Subcutaneous abdominal adipose tissue (tissue), 5 donors: ENCODE measurements at regions not wholly inside any gene's neighbourhood (a gene's known extent, or its start where the extent isn't known, plus 50 kb on each side); places are given as distances from the start of the nearest gene placed in this dataset.
A peak's percentile ranks its signal among the peaks of the same experiment; 100 is the strongest.

Experiments used
- H3K27ac ChIP-seq: one replicate; pipeline ENCODE4 v1.7.0; 2013; ENCODE audit warnings: low read depth, mild to moderate bottlenecking, inconsistent platforms, low read length, moderate library complexity
- H3K27me3 ChIP-seq, 5 donors: one replicate each; pipeline ENCODE4 v1.7.0; 2013; ENCODE audit warnings: low read length in 5 of 5, inconsistent platforms in 1 of 5; ENCODE audit not compliant: control insufficient read depth in 5 of 5, insufficient read depth in 4 of 5
- H3K36me3 ChIP-seq, 5 donors: one replicate each; pipeline ENCODE4 v1.7.0; 2013; ENCODE audit warnings: low read length in 5 of 5; ENCODE audit not compliant: control insufficient read depth in 5 of 5, insufficient read depth in 5 of 5
- H3K4me1 ChIP-seq, 5 donors: one replicate each; pipeline ENCODE4 v1.7.0; 2013; ENCODE audit warnings: low read length in 5 of 5, mild to moderate bottlenecking in 3 of 5, moderate library complexity in 1 of 5; ENCODE audit not compliant: control insufficient read depth in 5 of 5, insufficient read depth in 5 of 5
- H3K4me3 ChIP-seq, 5 donors: one replicate each; pipeline ENCODE4 v1.7.0; 2013; ENCODE audit warnings: low read length in 5 of 5, low read depth in 1 of 5
- H3K9ac ChIP-seq, 5 donors: one replicate each; pipeline ENCODE4 v1.7.0; 2013; ENCODE audit warnings: low read length in 5 of 5, mild to moderate bottlenecking in 4 of 5, moderate library complexity in 3 of 5
- H3K9me3 ChIP-seq, 5 donors: one replicate each; pipeline ENCODE4 v1.7.0; 2013; ENCODE audit warnings: low read length in 5 of 5; ENCODE audit not compliant: control insufficient read depth in 5 of 5
- donor health status: healthy.
- donor health status: healthy.
- donor health status: healthy.
- donor health status: healthy.
- donor health status: healthy.

GRCh38 chr14:26905229-26905628 is 307.4 kb upstream of the NOVA1 start:
- no peak overlapping the region for H3K27ac ChIP-seq
- H3K4me1 ChIP-seq = no peaks in the 10 kb centered on the region
- no peak overlapping the region for H3K4me3 ChIP-seq
- no peak overlapping the region for H3K9ac ChIP-seq
- no peaks in the 10 kb centered on the region for H3K36me3 ChIP-seq
- no peaks in the 10 kb centered on the region for H3K27me3 ChIP-seq
- H3K9me3 ChIP-seq = peaks cover 0 to 4% (median 2%) of the 10 kb centered on the region in 5 donors

DNA sequence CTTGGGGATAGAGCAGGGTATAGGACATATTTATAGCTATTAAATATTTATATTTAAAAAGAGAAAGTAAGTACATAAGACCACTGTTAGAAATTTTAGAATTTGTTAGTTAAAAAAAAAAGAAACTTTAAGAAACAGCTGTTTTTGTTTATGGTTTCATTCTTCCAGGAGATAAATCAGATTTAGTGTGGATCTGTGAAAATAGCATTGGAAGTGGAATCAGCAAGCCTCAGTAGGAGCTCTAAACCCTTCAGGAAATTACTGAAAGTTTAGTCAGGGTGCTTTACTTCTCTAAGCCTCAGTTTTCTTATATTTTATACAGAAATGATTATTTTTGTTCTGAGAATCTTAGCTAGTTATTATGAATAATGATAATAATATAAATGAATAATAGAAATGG is 316.0 kb upstream of the NOVA1 start:
- no peak overlapping the region for H3K4me3 ChIP-seq
- peaks cover 0 to 2% (median 0%) of the 10 kb centered on the region in 5 donors for H3K9me3 ChIP-seq
- H3K27ac ChIP-seq = no peak overlapping the region
- no peaks in the 10 kb centered on the region for H3K27me3 ChIP-seq
- H3K4me1 ChIP-seq = peaks cover 0 to 8% (median 4%) of the 10 kb centered on the region in 5 donors
- no peak overlapping the region for H3K9ac ChIP-seq
- H3K36me3 ChIP-seq = no peaks in the 10 kb centered on the region

DNA sequence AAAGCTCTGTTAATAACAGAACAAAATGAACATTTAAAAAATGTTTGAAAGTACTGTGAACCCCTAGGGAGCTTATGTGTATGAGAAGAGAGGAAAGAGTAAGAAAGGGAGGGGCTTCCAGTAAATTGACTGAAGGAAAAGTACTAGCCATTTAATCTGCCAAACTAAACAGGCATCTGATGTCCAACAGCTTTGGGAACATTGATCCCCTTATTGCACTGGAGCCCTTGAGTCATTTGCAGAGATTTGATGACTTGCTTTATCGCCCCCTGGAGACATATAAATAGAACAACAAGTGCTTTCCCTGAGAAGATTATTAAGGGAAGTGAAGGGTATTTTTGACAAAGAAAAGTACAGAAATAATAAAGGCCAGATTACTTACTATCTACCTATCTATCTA is 319.3 kb upstream of the NOVA1 start:
- H3K4me3 ChIP-seq = no peak overlapping the region
- no peaks in the 10 kb centered on the region for H3K36me3 ChIP-seq
- H3K4me1 ChIP-seq = peaks cover 0 to 8% (median 4%) of the 10 kb centered on the region in 5 donors
- H3K27ac ChIP-seq = peak overlapping the region; percentile 50
- H3K9ac ChIP-seq = peak overlapping the region in 1 of 5 donors; percentile 70
- H3K27me3 ChIP-seq = no peaks in the 10 kb centered on the region
- H3K9me3 ChIP-seq = peaks cover 0 to 2% (median 0%) of the 10 kb centered on the region in 5 donors

- no peaks in the 10 kb centered on the region for H3K27me3 ChIP-seq
- H3K27ac ChIP-seq = no peak overlapping the region
- no peaks in the 10 kb centered on the region for H3K9me3 ChIP-seq
- H3K9ac ChIP-seq = no peak overlapping the region
- no peaks in the 10 kb centered on the region for H3K4me1 ChIP-seq
- H3K36me3 ChIP-seq = no peaks in the 10 kb centered on the region
- H3K4me3 ChIP-seq = no peak overlapping the region
These were observed 328.2 kb upstream of the NOVA1 start for GRCh38 chr14:26925876-26926584.

DNA sequence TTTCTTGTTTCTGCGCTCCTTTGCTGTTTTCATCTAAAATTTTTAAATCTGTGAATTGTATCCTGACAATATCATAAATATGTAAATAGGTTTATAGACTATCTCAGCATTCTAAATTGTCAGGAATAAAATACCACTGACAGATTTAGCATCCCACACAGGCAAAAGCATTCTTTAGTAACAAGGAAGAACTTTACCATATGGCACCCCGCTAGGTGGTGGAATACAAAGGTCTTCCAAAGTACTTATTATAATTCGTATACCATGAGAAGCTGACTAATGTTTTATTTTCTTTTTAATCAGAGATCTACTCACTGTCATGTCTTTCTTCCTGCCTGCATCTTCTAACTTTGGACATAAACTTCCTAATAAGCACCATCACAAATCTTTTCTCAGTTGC is 328.8 kb upstream of the NOVA1 start:
- H3K9me3 ChIP-seq = no peaks in the 10 kb centered on the region

GRCh38 chr14:26928019-26928418 is 330.2 kb upstream of the NOVA1 start:
- H3K36me3 ChIP-seq = no peaks in the 10 kb centered on the region
- no peak overlapping the region for H3K27ac ChIP-seq
- H3K4me3 ChIP-seq = no peak overlapping the region
- H3K27me3 ChIP-seq = no peaks in the 10 kb centered on the region
- H3K9me3 ChIP-seq = no peaks in the 10 kb centered on the region
- H3K4me1 ChIP-seq = no peaks in the 10 kb centered on the region
- H3K9ac ChIP-seq = no peak overlapping the region

More for the DNA sequence above, 328.8 kb upstream of the NOVA1 start:
- Histone ChIP-seq H3K4me3 (no peak overlapping the region), H3K36me3 (no peaks in the 10 kb centered on the region), H3K9ac (no peak overlapping the region), H3K27ac (no peak overlapping the region), H3K4me1 (no peaks in the 10 kb centered on the region), H3K27me3 (no peaks in the 10 kb centered on the region)

DNA sequence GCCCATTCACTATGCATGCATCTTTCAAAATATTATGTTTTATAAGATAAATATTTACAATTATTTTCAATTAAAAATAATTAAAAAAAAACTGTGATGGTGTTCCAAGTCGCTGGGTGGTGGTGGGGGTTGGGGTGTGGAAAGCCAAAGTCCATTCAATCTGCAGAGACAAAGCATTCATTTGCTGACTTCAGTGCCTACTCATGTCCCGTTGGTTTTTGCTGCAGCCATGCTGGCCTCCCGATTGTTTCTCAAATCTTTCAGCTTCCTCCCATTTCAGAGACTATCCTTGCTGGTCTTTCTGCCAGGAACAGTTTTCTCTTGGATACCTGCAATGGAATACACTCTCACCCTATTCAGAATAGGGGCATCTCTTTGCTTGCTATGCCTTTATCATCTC is 331.5 kb upstream of the NOVA1 start:
- Histone ChIP-seq H3K27me3 (no peaks in the 10 kb centered on the region), H3K4me3 (no peak overlapping the region), H3K4me1 (no peaks in the 10 kb centered on the region), H3K36me3 (no peaks in the 10 kb centered on the region), H3K9ac (no peak overlapping the region), H3K9me3 (no peaks in the 10 kb centered on the region), H3K27ac (no peak overlapping the region)

DNA sequence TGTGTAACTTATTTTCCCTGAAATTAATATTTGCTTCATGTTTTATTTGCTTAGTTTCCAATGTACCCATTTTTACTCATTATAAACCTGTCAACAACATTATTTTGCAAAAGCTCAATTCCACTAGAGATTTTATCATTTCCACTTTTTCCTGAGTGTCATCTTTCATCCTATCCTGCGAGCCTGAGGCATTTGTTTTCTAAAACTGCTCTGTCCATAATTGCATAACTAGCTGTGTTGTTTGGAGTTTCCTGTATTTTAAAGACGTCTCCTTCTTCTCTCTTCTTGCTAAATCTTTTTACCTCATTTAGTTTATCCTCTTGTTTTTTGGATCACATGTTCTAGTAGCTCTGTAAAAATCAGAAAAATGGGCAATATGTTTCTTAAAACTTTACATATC is 332.7 kb upstream of the NOVA1 start:
- no peaks in the 10 kb centered on the region for H3K4me1 ChIP-seq
- no peaks in the 10 kb centered on the region for H3K27me3 ChIP-seq
- no peaks in the 10 kb centered on the region for H3K36me3 ChIP-seq
- no peak overlapping the region for H3K9ac ChIP-seq
- no peak overlapping the region for H3K27ac ChIP-seq
- no peak overlapping the region for H3K4me3 ChIP-seq
- H3K9me3 ChIP-seq = no peaks in the 10 kb centered on the region

- H3K9ac ChIP-seq = no peak overlapping the region
- H3K9me3 ChIP-seq = no peaks in the 10 kb centered on the region
- H3K27ac ChIP-seq = no peak overlapping the region
- no peaks in the 10 kb centered on the region for H3K4me1 ChIP-seq
- no peak overlapping the region for H3K4me3 ChIP-seq
- no peaks in the 10 kb centered on the region for H3K36me3 ChIP-seq
- no peaks in the 10 kb centered on the region for H3K27me3 ChIP-seq
These were observed 334.8 kb upstream of the NOVA1 start for GRCh38 chr14:26932606-26933005.

DNA sequence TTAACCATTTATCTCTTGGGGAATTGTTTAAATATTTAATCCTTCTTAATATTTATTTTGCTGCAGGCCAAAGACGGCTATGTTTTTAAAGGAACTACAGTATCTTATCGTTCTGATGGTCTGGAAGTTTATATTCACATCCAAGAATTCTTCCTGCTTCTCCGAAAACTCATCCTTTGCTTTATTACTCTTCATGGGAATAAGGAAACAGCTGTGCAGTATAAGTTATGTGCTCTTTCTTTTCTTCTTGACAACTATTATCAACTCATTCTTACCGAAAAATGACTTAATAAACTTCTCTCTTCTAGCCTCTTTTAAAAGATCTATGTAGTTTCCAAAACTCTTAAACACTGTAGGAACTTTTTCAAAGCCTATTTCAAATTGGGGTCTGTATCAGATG is 335.6 kb upstream of the NOVA1 start:
- Histone ChIP-seq H3K36me3 (no peaks in the 10 kb centered on the region), H3K4me3 (no peak overlapping the region), H3K4me1 (no peaks in the 10 kb centered on the region), H3K9ac (no peak overlapping the region), H3K27ac (no peak overlapping the region), H3K9me3 (no peaks in the 10 kb centered on the region), H3K27me3 (no peaks in the 10 kb centered on the region)
